ENCODE measurements at regions not wholly inside any gene's neighbourhood (a gene's known extent, or its start where the extent isn't known, plus 50 kb on each side); places are given as distances from the start of the nearest gene placed in this dataset.

GRCh38 chr11:15579287-15580001 lies 464.7 kb downstream of the INSC start:
- Histone ChIP-seq H3K4me3 (ENCODE audit: low read depth, low read length) (no peak overlapping the region), H3K36me3 (ENCODE audit: control insufficient read depth, insufficient read depth, low read length) (no peaks in the 10 kb centered on the region), H3K27me3 (ENCODE audit: control insufficient read depth, insufficient read depth, low read length) (no peaks in the 10 kb centered on the region), H3K9ac (ENCODE audit: low read length) (no peak overlapping the region), H3K9me3 (ENCODE audit: control insufficient read depth, insufficient read depth, low read depth, low read length) (no peaks in the 10 kb centered on the region), H3K27ac (ENCODE audit: low read depth, low read length) (no peak overlapping the region), H3K4me1 (ENCODE audit: control insufficient read depth, insufficient read depth, low read length) (peaks cover under 1% of the 10 kb centered on the region; the same call in 1 of the 2 replicates)

GRCh38 chr11:15580056-15580774 lies 465.5 kb downstream of the INSC start:
- no peak overlapping the region for H3K4me3 ChIP-seq (ENCODE audit: low read depth, low read length)

GRCh38 chr11:15580775-15581095 lies 466.0 kb downstream of the INSC start:
- Histone ChIP-seq H3K9me3 (ENCODE audit: control insufficient read depth, insufficient read depth, low read depth, low read length) (no peaks in the 10 kb centered on the region), H3K27ac (ENCODE audit: low read depth, low read length) (no peak overlapping the region), H3K27me3 (ENCODE audit: control insufficient read depth, insufficient read depth, low read length) (no peaks in the 10 kb centered on the region), H3K4me1 (ENCODE audit: control insufficient read depth, insufficient read depth, low read length) (peaks cover 3% of the 10 kb centered on the region; the same call in 1 of the 2 replicates), H3K4me3 (ENCODE audit: low read depth, low read length) (no peak overlapping the region), H3K9ac (ENCODE audit: low read length) (no peak overlapping the region), H3K36me3 (ENCODE audit: control insufficient read depth, insufficient read depth, low read length) (no peaks in the 10 kb centered on the region)

More at GRCh38 chr11:15580056-15580774, 465.5 kb downstream of the INSC start:
- no peak overlapping the region for H3K9ac ChIP-seq (ENCODE audit: low read length)
- no peaks in the 10 kb centered on the region for H3K9me3 ChIP-seq (ENCODE audit: control insufficient read depth, insufficient read depth, low read depth, low read length)
- no peak overlapping the region for H3K27ac ChIP-seq (ENCODE audit: low read depth, low read length)
- no peaks in the 10 kb centered on the region for H3K27me3 ChIP-seq (ENCODE audit: control insufficient read depth, insufficient read depth, low read length)
- no peaks in the 10 kb centered on the region for H3K36me3 ChIP-seq (ENCODE audit: control insufficient read depth, insufficient read depth, low read length)
- H3K4me1 ChIP-seq (ENCODE audit: control insufficient read depth, insufficient read depth, low read length), result peaks cover 3% of the 10 kb centered on the region; the same call in 1 of the 2 replicates

- no peaks in the 10 kb centered on the region for H3K9me3 ChIP-seq (ENCODE audit: control insufficient read depth, insufficient read depth, low read depth, low read length)
- H3K27ac ChIP-seq (ENCODE audit: low read depth, low read length), result no peak overlapping the region
- no peak overlapping the region for H3K4me3 ChIP-seq (ENCODE audit: low read depth, low read length)
- H3K9ac ChIP-seq (ENCODE audit: low read length), result no peak overlapping the region
- no peaks in the 10 kb centered on the region for H3K27me3 ChIP-seq (ENCODE audit: control insufficient read depth, insufficient read depth, low read length)
- H3K4me1 ChIP-seq (ENCODE audit: control insufficient read depth, insufficient read depth, low read length), result peaks cover 3% of the 10 kb centered on the region; the same call in 1 of the 2 replicates
- no peaks in the 10 kb centered on the region for H3K36me3 ChIP-seq (ENCODE audit: control insufficient read depth, insufficient read depth, low read length)
These were observed 469.4 kb downstream of the INSC start for GRCh38 chr11:15584158-15584557.

- Histone ChIP-seq H3K9me3 (ENCODE audit: control insufficient read depth, insufficient read depth, low read depth, low read length) (no peaks in the 10 kb centered on the region), H3K27ac (ENCODE audit: low read depth, low read length) (no peak overlapping the region), H3K27me3 (ENCODE audit: control insufficient read depth, insufficient read depth, low read length) (no peaks in the 10 kb centered on the region), H3K9ac (ENCODE audit: low read length) (no peak overlapping the region), H3K4me3 (ENCODE audit: low read depth, low read length) (no peak overlapping the region), H3K36me3 (ENCODE audit: control insufficient read depth, insufficient read depth, low read length) (no peaks in the 10 kb centered on the region), H3K4me1 (ENCODE audit: control insufficient read depth, insufficient read depth, low read length) (peaks cover 3% of the 10 kb centered on the region; the same call in 1 of the 2 replicates)
These were observed 471.0 kb downstream of the INSC start for GRCh38 chr11:15585602-15586331.

GRCh38 chr11:15586741-15587473 lies 472.2 kb downstream of the INSC start:
- no peak overlapping the region for H3K4me3 ChIP-seq (ENCODE audit: low read depth, low read length)
- H3K27ac ChIP-seq (ENCODE audit: low read depth, low read length), result no peak overlapping the region
- H3K9me3 ChIP-seq (ENCODE audit: control insufficient read depth, insufficient read depth, low read depth, low read length), result no peaks in the 10 kb centered on the region
- H3K27me3 ChIP-seq (ENCODE audit: control insufficient read depth, insufficient read depth, low read length), result no peaks in the 10 kb centered on the region
- H3K9ac ChIP-seq (ENCODE audit: low read length), result no peak overlapping the region
- peaks cover 6% of the 10 kb centered on the region; the same call in 1 of the 2 replicates for H3K4me1 ChIP-seq (ENCODE audit: control insufficient read depth, insufficient read depth, low read length)
- H3K36me3 ChIP-seq (ENCODE audit: control insufficient read depth, insufficient read depth, low read length), result no peaks in the 10 kb centered on the region

- H3K27me3 ChIP-seq (ENCODE audit: control insufficient read depth, insufficient read depth, low read length), result no peaks in the 10 kb centered on the region
- no peak overlapping the region for H3K27ac ChIP-seq (ENCODE audit: low read depth, low read length)
These were observed 474.4 kb downstream of the INSC start for GRCh38 chr11:15589070-15589626.

GRCh38 chr11:15590132-15590531 lies 475.4 kb downstream of the INSC start:
- H3K36me3 ChIP-seq (ENCODE audit: control insufficient read depth, insufficient read depth, low read length), result no peaks in the 10 kb centered on the region
- peaks cover 3% of the 10 kb centered on the region; the same call in 1 of the 2 replicates for H3K4me1 ChIP-seq (ENCODE audit: control insufficient read depth, insufficient read depth, low read length)
- peaks cover 7% of the 10 kb centered on the region for H3K9me3 ChIP-seq (ENCODE audit: control insufficient read depth, insufficient read depth, low read depth, low read length)
- no peak overlapping the region for H3K27ac ChIP-seq (ENCODE audit: low read depth, low read length)
- no peak overlapping the region for H3K9ac ChIP-seq (ENCODE audit: low read length)
- H3K27me3 ChIP-seq (ENCODE audit: control insufficient read depth, insufficient read depth, low read length), result no peaks in the 10 kb centered on the region
- no peak overlapping the region for H3K4me3 ChIP-seq (ENCODE audit: low read depth, low read length)

More at GRCh38 chr11:15589070-15589626, 474.4 kb downstream of the INSC start:
- no peak overlapping the region for H3K9ac ChIP-seq (ENCODE audit: low read length)
- H3K4me1 ChIP-seq (ENCODE audit: control insufficient read depth, insufficient read depth, low read length), result peaks cover 6% of the 10 kb centered on the region; the same call in 1 of the 2 replicates
- H3K36me3 ChIP-seq (ENCODE audit: control insufficient read depth, insufficient read depth, low read length), result no peaks in the 10 kb centered on the region
- no peaks in the 10 kb centered on the region for H3K9me3 ChIP-seq (ENCODE audit: control insufficient read depth, insufficient read depth, low read depth, low read length)
- H3K4me3 ChIP-seq (ENCODE audit: low read depth, low read length), result no peak overlapping the region

- H3K4me3 ChIP-seq (ENCODE audit: low read depth, low read length), result no peak overlapping the region
- no peaks in the 10 kb centered on the region for H3K36me3 ChIP-seq (ENCODE audit: control insufficient read depth, insufficient read depth, low read length)
- peaks cover 13% of the 10 kb centered on the region for H3K9me3 ChIP-seq (ENCODE audit: control insufficient read depth, insufficient read depth, low read depth, low read length)
- H3K4me1 ChIP-seq (ENCODE audit: control insufficient read depth, insufficient read depth, low read length), result peaks cover 3% of the 10 kb centered on the region; the same call in 1 of the 2 replicates
- no peak overlapping the region for H3K9ac ChIP-seq (ENCODE audit: low read length)
- H3K27ac ChIP-seq (ENCODE audit: low read depth, low read length), result no peak overlapping the region
- H3K27me3 ChIP-seq (ENCODE audit: control insufficient read depth, insufficient read depth, low read length), result no peaks in the 10 kb centered on the region
These were observed 476.4 kb downstream of the INSC start for GRCh38 chr11:15591112-15591537.

- no peaks in the 10 kb centered on the region for H3K27me3 ChIP-seq (ENCODE audit: control insufficient read depth, insufficient read depth, low read length)
- H3K4me1 ChIP-seq (ENCODE audit: control insufficient read depth, insufficient read depth, low read length), result peaks cover 3% of the 10 kb centered on the region; the same call in 1 of the 2 replicates
- no peaks in the 10 kb centered on the region for H3K36me3 ChIP-seq (ENCODE audit: control insufficient read depth, insufficient read depth, low read length)
- H3K4me3 ChIP-seq (ENCODE audit: low read depth, low read length), result no peak overlapping the region
- H3K27ac ChIP-seq (ENCODE audit: low read depth, low read length), result no peak overlapping the region
- H3K9me3 ChIP-seq (ENCODE audit: control insufficient read depth, insufficient read depth, low read depth, low read length), result peaks cover 13% of the 10 kb centered on the region
- no peak overlapping the region for H3K9ac ChIP-seq (ENCODE audit: low read length)
These were observed 479.9 kb downstream of the INSC start for GRCh38 chr11:15594607-15595006.

Measured in HUES6 (cell line).